Stimulated activated naive CD8-positive, alpha-beta T cell treated with anti-CD3 and anti-CD28 coated beads, Interleukin-15, Interleukin-2, amounts not matched to agents 100 ng/mL and 50 ng/mL, for 24 hours (primary cell): ENCODE measurements at regions not wholly inside any gene's neighbourhood (a gene's known extent, or its start where the extent isn't known, plus 50 kb on each side); places are given as distances from the start of the nearest gene placed in this dataset.

Experiments used
- H3K27ac Mint-ChIP-seq: one replicate; pipeline ENCODE4 v1.8.0; 2021; ENCODE audit warnings: mild to moderate bottlenecking, mixed read lengths
- H3K27me3 Mint-ChIP-seq: one replicate; pipeline ENCODE4 v1.8.0; 2021; ENCODE audit warnings: mixed read lengths
- H3K36me3 Mint-ChIP-seq: one replicate; pipeline ENCODE4 v1.8.0; 2021; ENCODE audit warnings: low read depth, mixed read lengths
- H3K4me1 Mint-ChIP-seq: one replicate; pipeline ENCODE4 v1.8.0; 2021; ENCODE audit warnings: low read depth, mixed read lengths
- H3K4me3 Mint-ChIP-seq: one replicate; pipeline ENCODE4 v1.8.0; 2021; ENCODE audit warnings: mild to moderate bottlenecking, mixed read lengths
- H3K9me3 Mint-ChIP-seq: one replicate; pipeline ENCODE4 v1.8.0; 2021; ENCODE audit warnings: mixed read lengths

DNA sequence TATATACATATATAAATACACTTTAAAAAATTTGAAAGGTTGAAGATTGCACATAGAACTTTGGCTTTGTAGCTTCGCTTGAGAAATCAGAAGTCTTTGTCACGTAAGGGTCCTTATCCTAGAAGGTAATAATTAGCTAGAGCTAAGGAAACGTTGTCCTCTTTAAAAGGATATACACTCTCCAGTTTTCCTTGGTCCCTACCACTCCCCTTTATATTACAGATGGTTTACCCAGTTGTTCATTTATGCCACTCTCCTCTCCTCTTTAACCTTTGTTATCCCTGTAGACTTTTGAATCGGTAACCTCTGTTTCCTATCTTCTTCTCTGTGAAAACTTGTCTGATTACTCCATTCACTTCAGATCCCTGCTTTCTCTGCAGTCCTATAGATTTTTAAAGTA is 1101.0 kb upstream of the SEMA6A start:
- no peaks in the 10 kb centered on the region for H3K36me3 Mint-ChIP-seq
- H3K4me1 Mint-ChIP-seq, result no peaks in the 10 kb centered on the region
- H3K4me3 Mint-ChIP-seq, result no peak overlapping the region
- H3K27ac Mint-ChIP-seq, result no peak overlapping the region
- H3K9me3 Mint-ChIP-seq, result peaks cover 8% of the 10 kb centered on the region
- no peaks in the 10 kb centered on the region for H3K27me3 Mint-ChIP-seq

DNA sequence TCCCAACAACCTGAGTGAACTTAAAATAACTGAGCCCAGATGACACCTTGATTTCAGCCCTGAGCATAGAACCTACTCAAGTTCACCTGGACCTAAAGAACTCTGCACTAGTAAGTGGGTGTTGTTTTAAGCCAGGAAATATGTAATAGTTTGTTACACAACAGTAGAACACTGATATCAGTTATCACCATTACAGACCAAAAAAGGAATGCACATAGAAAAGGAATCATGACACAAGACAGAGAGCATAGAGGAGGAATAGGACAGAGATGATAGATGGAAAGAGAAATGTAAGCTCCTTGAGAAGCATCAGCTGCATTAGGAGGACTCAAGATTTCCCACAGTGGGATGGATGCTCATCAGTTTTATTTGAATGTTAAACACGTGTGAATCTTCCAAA is 1096.9 kb upstream of the SEMA6A start:
- H3K4me3 Mint-ChIP-seq, result no peak overlapping the region
- no peaks in the 10 kb centered on the region for H3K4me1 Mint-ChIP-seq
- peaks cover 4% of the 10 kb centered on the region for H3K9me3 Mint-ChIP-seq

DNA sequence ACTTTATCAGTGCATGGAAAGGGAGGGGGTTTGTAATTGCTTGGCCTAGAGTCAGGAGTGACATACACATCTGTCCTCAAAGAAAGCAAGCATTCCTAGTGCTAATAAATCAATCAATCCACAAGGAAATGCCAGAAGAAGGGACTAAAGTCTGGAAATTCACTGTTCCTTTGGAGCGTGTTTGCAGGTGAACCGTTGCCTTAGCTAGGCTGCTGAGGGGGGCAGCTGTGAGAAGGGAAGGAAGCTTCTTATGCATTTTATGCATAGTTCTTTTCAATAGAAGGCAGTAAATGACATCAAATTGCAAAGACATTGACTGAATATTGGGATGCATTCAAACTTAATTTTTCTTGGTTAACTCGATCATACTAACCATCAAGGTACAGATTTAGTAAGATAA is 1092.5 kb upstream of the SEMA6A start:
- Mint-ChIP-seq H3K36me3 (no peaks in the 10 kb centered on the region), H3K27ac (no peak overlapping the region), H3K4me1 (no peaks in the 10 kb centered on the region), H3K4me3 (no peak overlapping the region), H3K27me3 (no peaks in the 10 kb centered on the region), H3K9me3 (peaks cover 13% of the 10 kb centered on the region)

More for the DNA sequence above, 1096.9 kb upstream of the SEMA6A start:
- no peaks in the 10 kb centered on the region for H3K36me3 Mint-ChIP-seq
- no peaks in the 10 kb centered on the region for H3K27me3 Mint-ChIP-seq
- no peak overlapping the region for H3K27ac Mint-ChIP-seq

DNA sequence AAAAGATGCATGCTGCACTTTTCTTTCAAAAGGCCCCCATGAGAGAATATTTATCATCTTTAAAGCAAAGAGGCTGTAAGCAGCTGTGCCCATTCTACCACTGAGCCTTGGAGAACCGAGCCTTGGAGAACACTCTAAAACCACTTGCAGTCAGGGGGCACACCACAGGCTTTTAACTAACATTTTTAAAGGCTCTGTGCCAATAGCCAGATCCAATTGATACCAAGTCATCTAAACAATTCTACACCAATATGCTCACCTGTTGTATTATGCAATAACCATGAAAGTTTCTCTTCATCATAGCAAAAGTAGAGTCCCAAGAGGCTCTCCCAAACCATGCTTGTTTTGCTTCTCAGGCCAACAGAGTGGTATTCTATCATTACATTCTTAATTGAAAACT is 1090.5 kb upstream of the SEMA6A start:
- H3K36me3 Mint-ChIP-seq, result no peaks in the 10 kb centered on the region
- no peak overlapping the region for H3K27ac Mint-ChIP-seq
- H3K4me3 Mint-ChIP-seq, result no peak overlapping the region
- H3K4me1 Mint-ChIP-seq, result no peaks in the 10 kb centered on the region
- no peaks in the 10 kb centered on the region for H3K27me3 Mint-ChIP-seq
- peaks cover 12% of the 10 kb centered on the region for H3K9me3 Mint-ChIP-seq

DNA sequence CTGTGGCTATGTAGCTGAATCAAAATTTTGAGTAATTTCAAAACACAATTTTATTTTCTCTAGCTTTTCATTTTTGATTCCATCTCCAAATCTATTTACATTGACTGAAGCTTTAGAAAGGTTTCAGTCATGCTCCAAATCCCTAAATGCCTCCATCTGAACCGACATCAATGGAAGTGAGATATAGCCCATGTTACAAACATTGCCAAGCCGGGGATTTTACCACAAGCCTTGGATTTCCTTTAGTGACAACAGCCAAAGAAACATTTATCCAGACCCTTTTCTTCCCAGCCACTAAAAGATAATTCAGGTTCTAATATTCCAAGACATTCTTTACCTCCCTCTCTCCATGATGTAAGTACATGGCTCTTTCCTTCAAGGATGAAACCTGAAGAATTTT is 1087.7 kb upstream of the SEMA6A start:
- H3K4me3 Mint-ChIP-seq, result no peak overlapping the region
- H3K27ac Mint-ChIP-seq, result no peak overlapping the region
- no peaks in the 10 kb centered on the region for H3K36me3 Mint-ChIP-seq
- peaks cover 15% of the 10 kb centered on the region for H3K9me3 Mint-ChIP-seq
- H3K27me3 Mint-ChIP-seq, result no peaks in the 10 kb centered on the region
- H3K4me1 Mint-ChIP-seq, result no peaks in the 10 kb centered on the region

DNA sequence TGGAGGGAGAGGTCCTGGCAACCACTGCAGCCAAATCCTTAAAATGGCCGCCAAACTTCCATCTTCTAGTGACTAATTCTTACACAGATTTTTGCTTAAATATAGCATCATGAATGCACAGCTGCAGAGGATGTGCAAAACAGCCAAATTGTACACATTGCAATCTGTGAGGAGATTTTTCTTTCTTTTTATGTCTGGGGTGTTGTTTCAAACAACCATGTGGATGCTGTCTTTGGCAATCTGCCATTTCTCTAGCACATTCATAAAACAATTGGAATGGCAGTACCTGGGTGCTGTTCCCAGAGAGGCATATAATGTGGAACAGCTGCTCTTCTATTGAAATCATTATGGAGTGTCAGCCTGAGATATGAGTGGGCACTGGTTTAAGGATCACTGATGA is 1082.9 kb upstream of the SEMA6A start:
- Mint-ChIP-seq H3K9me3 (peaks cover 12% of the 10 kb centered on the region), H3K4me1 (no peaks in the 10 kb centered on the region), H3K27me3 (no peaks in the 10 kb centered on the region), H3K27ac (no peak overlapping the region), H3K36me3 (no peaks in the 10 kb centered on the region), H3K4me3 (no peak overlapping the region)

DNA sequence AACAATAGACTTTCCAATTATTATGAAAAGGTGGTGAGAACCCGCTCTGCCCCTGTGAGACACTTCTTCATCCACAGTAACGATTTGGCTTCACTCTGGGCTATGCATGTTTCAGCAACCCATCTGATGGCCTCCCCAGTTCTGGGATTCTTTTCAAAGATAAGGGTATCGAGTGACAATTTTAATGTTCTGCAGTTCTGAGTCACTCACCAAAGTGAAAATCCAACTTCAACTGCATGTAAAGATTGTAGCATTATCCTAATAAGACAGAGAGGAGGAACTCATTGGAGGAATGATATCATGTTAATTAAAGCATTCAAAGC is 1078.3 kb upstream of the SEMA6A start:
- no peaks in the 10 kb centered on the region for H3K27me3 Mint-ChIP-seq
- H3K27ac Mint-ChIP-seq, result no peak overlapping the region
- peaks cover 9% of the 10 kb centered on the region for H3K9me3 Mint-ChIP-seq
- H3K4me1 Mint-ChIP-seq, result no peaks in the 10 kb centered on the region
- no peak overlapping the region for H3K4me3 Mint-ChIP-seq
- H3K36me3 Mint-ChIP-seq, result no peaks in the 10 kb centered on the region

DNA sequence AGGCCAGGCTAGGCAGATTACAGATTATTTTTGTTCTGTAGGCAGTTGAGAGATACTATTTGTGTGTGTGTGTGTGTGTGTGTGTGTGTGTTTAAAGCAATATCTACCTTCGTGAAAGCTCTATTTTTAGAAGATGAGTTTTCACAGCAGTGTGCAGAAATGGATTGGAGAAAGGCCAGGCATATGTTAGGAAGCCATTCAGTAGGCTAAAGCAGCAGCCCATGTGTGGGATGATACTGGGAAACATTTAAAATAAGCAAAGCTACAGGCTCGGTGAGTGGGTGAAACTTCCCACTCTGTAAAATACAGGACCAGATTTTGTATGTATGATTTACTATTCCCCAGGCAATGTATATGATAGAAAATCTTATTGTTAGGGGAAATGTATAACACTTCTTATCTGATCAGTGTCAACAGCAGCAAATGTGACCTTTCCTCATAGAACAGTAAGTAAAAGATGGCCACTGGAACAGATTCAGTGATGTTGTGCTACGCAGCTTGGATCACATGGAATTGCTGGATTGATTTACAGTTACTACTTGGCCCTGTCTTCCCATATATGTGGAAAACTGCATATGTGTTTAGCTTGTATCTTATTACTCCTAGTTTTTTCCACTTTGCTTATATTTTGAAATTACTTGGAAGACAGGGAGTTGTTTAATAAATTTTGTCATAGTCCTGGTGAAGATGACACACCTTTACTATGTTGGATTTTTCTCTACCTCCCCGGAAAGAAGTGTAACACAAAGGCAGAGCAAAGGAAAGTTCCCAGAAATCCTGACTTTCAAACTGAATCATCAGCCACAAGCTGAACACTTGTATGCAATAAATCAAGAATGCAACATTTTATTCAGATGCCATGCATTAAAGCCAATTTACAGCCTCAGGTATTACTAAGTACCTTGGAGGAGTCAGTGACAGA is 1077.7 kb upstream of the SEMA6A start:
- Mint-ChIP-seq H3K27ac (no peak overlapping the region), H3K4me3 (no peak overlapping the region)

DNA sequence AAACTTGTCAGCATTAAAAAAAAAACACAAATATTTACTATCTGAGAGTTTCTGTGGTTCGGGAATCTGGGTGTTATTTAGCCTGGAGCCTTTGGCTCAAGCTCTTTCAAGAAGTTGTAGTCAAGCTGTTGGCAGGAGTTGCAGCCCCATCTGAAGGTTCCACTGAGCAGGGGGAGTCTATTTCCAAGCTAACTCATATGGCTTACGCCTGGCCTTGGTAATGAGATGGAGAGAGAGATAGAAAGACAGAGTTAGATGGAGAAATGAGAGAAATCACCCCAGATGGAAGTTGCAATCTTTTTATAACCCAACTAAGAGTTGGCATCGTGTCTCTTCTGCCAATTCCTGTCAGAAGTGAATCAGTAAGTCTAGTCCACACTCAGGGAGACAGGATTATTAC is 1075.2 kb upstream of the SEMA6A start:
- H3K4me3 Mint-ChIP-seq, result no peak overlapping the region
- H3K4me1 Mint-ChIP-seq, result no peaks in the 10 kb centered on the region
- H3K9me3 Mint-ChIP-seq, result no peaks in the 10 kb centered on the region
- no peaks in the 10 kb centered on the region for H3K36me3 Mint-ChIP-seq
- no peak overlapping the region for H3K27ac Mint-ChIP-seq
- no peaks in the 10 kb centered on the region for H3K27me3 Mint-ChIP-seq

More for the DNA sequence above, 1077.7 kb upstream of the SEMA6A start:
- Mint-ChIP-seq H3K9me3 (peaks cover 4% of the 10 kb centered on the region), H3K27me3 (no peaks in the 10 kb centered on the region), H3K36me3 (no peaks in the 10 kb centered on the region), H3K4me1 (no peaks in the 10 kb centered on the region)

DNA sequence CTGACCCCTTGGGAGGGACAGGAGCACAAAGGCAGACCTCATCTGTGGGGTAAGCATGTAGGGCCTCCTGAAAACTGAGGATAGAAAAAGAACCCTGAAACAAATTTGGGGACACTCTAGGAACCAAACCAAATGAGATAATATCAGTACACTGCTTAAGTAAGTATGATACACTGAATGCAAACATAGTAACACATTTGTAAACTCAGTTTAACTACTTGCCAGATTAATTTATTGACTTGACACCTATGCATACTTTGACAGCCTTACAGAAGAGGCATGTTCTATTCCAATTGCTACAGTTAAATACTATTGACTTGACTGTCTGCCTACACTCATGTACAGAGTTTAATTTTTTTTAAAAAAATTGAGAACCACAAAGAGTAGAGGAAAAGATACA is 1070.8 kb upstream of the SEMA6A start:
- Mint-ChIP-seq H3K4me3 (no peak overlapping the region), H3K27ac (no peak overlapping the region), H3K27me3 (no peaks in the 10 kb centered on the region), H3K36me3 (no peaks in the 10 kb centered on the region), H3K9me3 (peaks cover 4% of the 10 kb centered on the region), H3K4me1 (no peaks in the 10 kb centered on the region)

DNA sequence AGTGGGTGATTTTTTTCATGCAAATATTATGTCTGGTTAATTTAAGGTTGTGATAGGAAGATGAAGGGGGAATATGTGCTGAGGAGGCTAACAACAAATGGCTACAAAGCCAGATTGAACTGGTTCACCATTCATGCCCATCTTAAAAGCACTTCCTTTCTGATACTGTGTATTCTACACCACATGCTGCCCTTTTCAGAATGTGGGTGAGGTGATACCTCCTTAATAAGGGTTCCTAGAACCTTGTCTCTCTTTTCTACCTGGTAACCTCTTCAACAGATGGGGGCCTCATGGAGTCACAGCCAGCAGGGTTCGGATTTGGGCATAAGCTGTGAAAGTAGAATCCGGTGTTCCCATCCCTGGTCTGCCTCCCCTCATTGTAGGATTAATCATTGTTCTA is 1064.0 kb upstream of the SEMA6A start:
- Mint-ChIP-seq H3K27ac (no peak overlapping the region), H3K27me3 (no peaks in the 10 kb centered on the region), H3K4me3 (no peak overlapping the region), H3K9me3 (no peaks in the 10 kb centered on the region), H3K4me1 (no peaks in the 10 kb centered on the region), H3K36me3 (no peaks in the 10 kb centered on the region)

DNA sequence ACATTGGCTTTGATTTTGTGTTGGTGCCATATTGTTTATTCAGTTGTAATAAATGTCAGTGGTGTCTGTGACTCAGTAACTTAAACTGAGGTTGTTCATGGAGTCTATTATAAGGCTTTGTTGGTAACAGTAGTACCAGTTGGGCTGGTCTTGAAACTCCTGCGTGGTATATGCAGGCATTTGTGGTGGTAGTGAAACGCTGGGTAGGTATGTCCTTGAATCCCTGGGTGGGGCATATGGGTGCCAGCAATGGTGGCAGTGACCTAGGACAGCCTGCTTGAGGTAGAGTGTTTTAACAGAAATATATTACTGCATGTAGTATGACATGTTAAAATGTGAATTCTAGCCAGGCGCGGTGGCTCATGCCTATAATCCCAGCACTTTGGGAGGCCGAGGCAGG is 1058.5 kb upstream of the SEMA6A start:
- no peak overlapping the region for H3K27ac Mint-ChIP-seq
- H3K27me3 Mint-ChIP-seq, result no peaks in the 10 kb centered on the region
- H3K36me3 Mint-ChIP-seq, result no peaks in the 10 kb centered on the region
- H3K9me3 Mint-ChIP-seq, result peaks cover 16% of the 10 kb centered on the region
- H3K4me1 Mint-ChIP-seq, result no peaks in the 10 kb centered on the region
- H3K4me3 Mint-ChIP-seq, result no peak overlapping the region

DNA sequence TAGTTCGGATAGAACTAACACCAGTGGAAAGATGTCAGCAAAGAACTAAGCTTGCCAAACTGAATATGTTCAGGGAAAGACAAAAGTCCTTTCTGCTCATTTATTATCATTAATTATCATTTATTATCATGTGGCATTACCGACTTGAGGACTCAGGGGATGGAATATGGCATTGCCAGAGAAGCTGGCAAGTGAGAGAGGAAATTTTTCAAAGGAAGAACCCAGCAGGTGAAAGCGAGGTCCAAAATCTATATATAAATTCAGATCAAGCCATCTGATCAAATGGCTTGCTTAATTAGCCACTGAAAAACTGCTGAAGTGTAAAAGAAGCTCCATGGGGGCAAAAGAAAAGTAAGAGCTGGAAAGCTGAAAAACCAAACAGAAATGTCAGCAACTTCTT is 1049.6 kb upstream of the SEMA6A start:
- Mint-ChIP-seq H3K9me3 (peaks cover 12% of the 10 kb centered on the region), H3K27me3 (no peaks in the 10 kb centered on the region), H3K27ac (no peak overlapping the region), H3K4me1 (no peaks in the 10 kb centered on the region), H3K4me3 (no peak overlapping the region), H3K36me3 (no peaks in the 10 kb centered on the region)

DNA sequence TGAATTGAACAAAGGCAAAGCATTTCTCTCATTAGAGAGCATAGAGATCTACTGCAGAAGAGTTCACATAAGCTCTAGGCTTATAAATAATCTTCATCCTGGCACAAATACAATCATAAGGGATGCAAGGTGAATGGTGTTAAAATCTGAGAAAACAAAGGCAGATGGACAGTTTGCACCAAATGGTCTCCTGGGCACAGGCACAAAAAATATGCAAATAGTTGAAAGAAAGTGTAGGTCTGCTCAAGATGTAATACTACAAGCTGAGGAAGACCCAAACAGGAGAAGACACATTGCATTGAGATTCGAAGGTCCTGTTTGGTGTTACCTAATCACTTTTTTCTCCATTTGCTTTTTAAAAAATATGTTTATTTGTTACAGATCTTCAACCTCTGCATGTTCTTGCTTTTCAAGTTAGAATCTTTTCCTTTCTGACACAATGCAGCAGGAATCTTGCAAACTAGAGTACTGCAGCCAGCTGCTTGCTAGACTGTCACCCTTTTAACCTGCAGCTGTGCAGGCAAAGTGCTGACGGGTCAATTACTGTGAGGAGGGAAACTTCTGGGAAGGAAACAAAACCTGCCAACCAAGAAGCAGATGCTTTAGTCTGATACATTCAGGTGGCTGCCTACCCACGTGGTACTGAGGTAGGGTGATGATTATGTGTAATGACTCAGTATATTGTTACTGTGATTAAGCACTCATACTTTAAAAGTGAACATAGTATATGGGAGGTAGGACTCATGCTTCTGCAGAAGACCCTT is 1048.6 kb upstream of the SEMA6A start:
- Mint-ChIP-seq H3K4me1 (no peaks in the 10 kb centered on the region), H3K4me3 (no peak overlapping the region), H3K9me3 (peaks cover 15% of the 10 kb centered on the region)

DNA sequence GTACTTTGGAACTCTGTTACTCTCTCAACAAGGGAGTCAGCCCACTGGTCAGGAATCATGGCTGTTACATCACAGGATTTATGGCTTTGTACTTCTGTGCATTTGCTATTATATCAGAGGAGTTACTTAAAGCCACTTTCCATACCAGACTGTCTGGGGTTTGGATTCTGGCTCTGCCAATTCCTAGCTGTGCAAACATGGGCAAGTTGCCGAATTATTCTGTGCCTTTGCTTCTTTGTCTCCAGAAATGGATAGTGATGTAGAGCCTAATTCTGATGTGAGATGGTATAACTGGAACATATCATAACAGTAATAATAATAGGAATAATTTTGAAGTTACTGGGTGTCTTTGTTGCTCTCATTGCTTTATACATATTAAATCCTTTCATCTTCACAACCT is 1047.3 kb upstream of the SEMA6A start:
- H3K36me3 Mint-ChIP-seq, result no peaks in the 10 kb centered on the region
- H3K9me3 Mint-ChIP-seq, result peaks cover 14% of the 10 kb centered on the region
- no peaks in the 10 kb centered on the region for H3K4me1 Mint-ChIP-seq

More for the DNA sequence above, 1048.6 kb upstream of the SEMA6A start:
- H3K27ac Mint-ChIP-seq, result no peak overlapping the region
- no peaks in the 10 kb centered on the region for H3K27me3 Mint-ChIP-seq
- H3K36me3 Mint-ChIP-seq, result no peaks in the 10 kb centered on the region

More for the DNA sequence above, 1047.3 kb upstream of the SEMA6A start:
- H3K27ac Mint-ChIP-seq, result no peak overlapping the region
- no peak overlapping the region for H3K4me3 Mint-ChIP-seq
- H3K27me3 Mint-ChIP-seq, result no peaks in the 10 kb centered on the region
